Ishikawa (cell line): ENCODE measurements at regions not wholly inside any gene's neighbourhood (a gene's known extent, or its start where the extent isn't known, plus 50 kb on each side); places are given as distances from the start of the nearest gene placed in this dataset.

Experiments used
- EGR1 ChIP-seq: IDR thresholded peaks from 2 replicates; pipeline ENCODE4 v1.6.1; 2012
- FOXM1 ChIP-seq: IDR thresholded peaks from 2 replicates; pipeline ENCODE4 v1.6.1; 2012; ENCODE audit warnings: low read depth, borderline replicate concordance
- RAD21 ChIP-seq: IDR thresholded peaks from 2 replicates; pipeline ENCODE4 v1.6.1; 2012; ENCODE audit warnings: low read depth
- TF ChIP-seq, protein P1 (sequence below): IDR thresholded peaks from 2 replicates; pipeline ENCODE4 v1.6.1; 2012

GRCh38 chr2:51085420-51086068 is 53.6 kb upstream of the NRXN1 start:
- TF ChIP-seq FOXM1 (no peak), EGR1 (no peak)

- TF ChIP-seq EGR1 (no peak), RAD21 (no peak)
- TF ChIP-seq, protein P1, sequence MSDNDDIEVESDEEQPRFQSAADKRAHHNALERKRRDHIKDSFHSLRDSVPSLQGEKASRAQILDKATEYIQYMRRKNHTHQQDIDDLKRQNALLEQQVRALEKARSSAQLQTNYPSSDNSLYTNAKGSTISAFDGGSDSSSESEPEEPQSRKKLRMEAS = no peak
Measured at GRCh38 chr2:51084750-51085149, 52.8 kb upstream of the NRXN1 start.
